RWPE1 (cell line): ENCODE measurements at regions not wholly inside any gene's neighbourhood (a gene's known extent, or its start where the extent isn't known, plus 50 kb on each side); places are given as distances from the start of the nearest gene placed in this dataset.

Experiments
- CTCF ChIA-PET: fragments of 350-600 bp; sonication (Branson Sonifier 250); formaldehyde crosslinking; extraction: SDS; loops from one replicate; lab custom pipeline; 2021; lab: Yijun Ruan, JAX
- POLR2A ChIA-PET: fragments of 400-600 bp; formaldehyde crosslinking; extraction: SDS; loops from one replicate; lab custom pipeline; 2020; ENCODE audit warnings: antibody characterized with exemption; ENCODE audit not compliant: low non-redundant PET; lab: Yijun Ruan, JAX
- DNase-seq: peaks from one replicate; pipeline ENCODE4 v3.0.0; 2012; ENCODE audit warnings: low spot score
- H3K27ac ChIP-seq: fragments of 450-650 bp; 2 replicates; pipeline ENCODE4 v1.5.1; 2017
- CTCF ChIP-seq: fragments of 450-650 bp; conservative IDR thresholded peaks from 2 replicates; pipeline ENCODE4 v1.5.1; 2017; ENCODE audit warnings: low read depth, mild to moderate bottlenecking

- no peak for TF ChIP-seq CTCF
- ChIA-PET POLR2A (no interaction called here), CTCF (no interaction called here)
- no peak overlapping the region for H3K27ac ChIP-seq
- DNase-seq: no peak
Measured at GRCh38 chr7:36775676-36776075, 51.4 kb upstream of the AOAH start.

GRCh38 chr7:36775061-36775620 lies 50.8 kb upstream of the AOAH start:
- CTCF ChIA-PET: interaction anchor here (0.6 kb wide), 1 partner anchor 34 kb away, joined by 4 read pairs; no protein-coding TSS in a partner anchor
- POLR2A ChIA-PET: no interaction called here

More at GRCh38 chr7:36775061-36775620, 50.8 kb upstream of the AOAH start:
- no peak for DNase-seq
- no peak for TF ChIP-seq CTCF
- no peak overlapping the region for H3K27ac ChIP-seq
